ENCODE measurements at regions not wholly inside any gene's neighbourhood (a gene's known extent, or its start where the extent isn't known, plus 50 kb on each side); places are given as distances from the start of the nearest gene placed in this dataset.

- Histone ChIP-seq H3K4me3 (ENCODE audit: low read depth, low read length) (no peak overlapping the region), H3K27ac (ENCODE audit: low read depth, low read length) (no peak overlapping the region), H3K27me3 (ENCODE audit: control insufficient read depth, insufficient read depth, low read length) (no peaks in the 10 kb centered on the region), H3K9me3 (ENCODE audit: control insufficient read depth, insufficient read depth, low read length) (peaks cover 17% of the 10 kb centered on the region)
- no peak for TF ChIP-seq CTCF (IDR thresholded peaks at IDR 0.05; ENCODE audit: low read depth, low read length)
- DNase-seq (ENCODE audit: low read depth, low spot score): no peak
- POLR2A ChIA-PET: no interaction called here
- CTCF ChIA-PET: interaction anchor here (0.6 kb wide), 1 partner anchor 203 kb away, joined by 3 read pairs; no protein-coding TSS in a partner anchor
Measured at GRCh38 chr4:92184566-92184965, 119.2 kb upstream of the GRID2 start.

GRCh38 chr4:92186239-92186638, 117.5 kb upstream of the GRID2 start:
- TF ChIP-seq CTCF (IDR thresholded peaks at IDR 0.05; ENCODE audit: low read depth, low read length): no peak
- Histone ChIP-seq H3K4me3 (ENCODE audit: low read depth, low read length) (no peak overlapping the region), H3K9me3 (ENCODE audit: control insufficient read depth, insufficient read depth, low read length) (peaks cover 17% of the 10 kb centered on the region), H3K27ac (ENCODE audit: low read depth, low read length) (no peak overlapping the region), H3K27me3 (ENCODE audit: control insufficient read depth, insufficient read depth, low read length) (no peaks in the 10 kb centered on the region)
- POLR2A ChIA-PET: no interaction called here
- no peak for DNase-seq (ENCODE audit: low read depth, low spot score)
- CTCF ChIA-PET: interaction anchor here (1.0 kb wide), 1 partner anchor 10 kb away, joined by 3 read pairs; no protein-coding TSS in a partner anchor

- DNase-seq (ENCODE audit: low read depth, low spot score): no peak
- H3K27me3 ChIP-seq (ENCODE audit: control insufficient read depth, insufficient read depth, low read length): no peaks in the 10 kb centered on the region
- no peak for TF ChIP-seq CTCF (IDR thresholded peaks at IDR 0.05; ENCODE audit: low read depth, low read length)
- H3K27ac ChIP-seq (ENCODE audit: low read depth, low read length): no peak overlapping the region
- no peaks in the 10 kb centered on the region for H3K9me3 ChIP-seq (ENCODE audit: control insufficient read depth, insufficient read depth, low read length)
- POLR2A ChIA-PET: no interaction called here
- CTCF ChIA-PET: interaction anchor here (0.8 kb wide), 1 partner anchor 110 kb away, joined by 3 read pairs; no protein-coding TSS in a partner anchor
- H3K4me3 ChIP-seq (ENCODE audit: low read depth, low read length): no peak overlapping the region
Measured at GRCh38 chr4:92189146-92189545, 114.6 kb upstream of the GRID2 start.

GRCh38 chr4:92198711-92199110, 105.1 kb upstream of the GRID2 start:
- peak; percentile 13 for DNase-seq (ENCODE audit: low read depth, low spot score)
- CTCF ChIA-PET: no interaction called here
- H3K27me3 ChIP-seq (ENCODE audit: control insufficient read depth, insufficient read depth, low read length): no peaks in the 10 kb centered on the region
- peak overlapping the region; percentile 65 for H3K27ac ChIP-seq (ENCODE audit: low read depth, low read length)
- H3K4me3 ChIP-seq (ENCODE audit: low read depth, low read length): no peak overlapping the region; the same call in 1 of the 2 replicates
- no peak for TF ChIP-seq CTCF (IDR thresholded peaks at IDR 0.05; ENCODE audit: low read depth, low read length)
- no peaks in the 10 kb centered on the region for H3K9me3 ChIP-seq (ENCODE audit: control insufficient read depth, insufficient read depth, low read length)
- POLR2A ChIA-PET: no interaction called here

- no peaks in the 10 kb centered on the region for H3K9me3 ChIP-seq (ENCODE audit: control insufficient read depth, insufficient read depth, low read length)
- no peaks in the 10 kb centered on the region for H3K27me3 ChIP-seq (ENCODE audit: control insufficient read depth, insufficient read depth, low read length)
- TF ChIP-seq CTCF (IDR thresholded peaks at IDR 0.05; ENCODE audit: low read depth, low read length): no peak
- no peak for DNase-seq (ENCODE audit: low read depth, low spot score)
- peak overlapping the region; percentile 65 for H3K27ac ChIP-seq (ENCODE audit: low read depth, low read length)
- ChIA-PET POLR2A (no interaction called here), CTCF (no interaction called here)
- H3K4me3 ChIP-seq (ENCODE audit: low read depth, low read length): no peak overlapping the region; the same call in 1 of the 2 replicates
Measured at GRCh38 chr4:92199135-92199534, 104.6 kb upstream of the GRID2 start.

Measured in AG04450 (cell line).